ENCODE measurements at regions not wholly inside any gene's neighbourhood (a gene's known extent, or its start where the extent isn't known, plus 50 kb on each side); places are given as distances from the start of the nearest gene placed in this dataset.

DNA sequence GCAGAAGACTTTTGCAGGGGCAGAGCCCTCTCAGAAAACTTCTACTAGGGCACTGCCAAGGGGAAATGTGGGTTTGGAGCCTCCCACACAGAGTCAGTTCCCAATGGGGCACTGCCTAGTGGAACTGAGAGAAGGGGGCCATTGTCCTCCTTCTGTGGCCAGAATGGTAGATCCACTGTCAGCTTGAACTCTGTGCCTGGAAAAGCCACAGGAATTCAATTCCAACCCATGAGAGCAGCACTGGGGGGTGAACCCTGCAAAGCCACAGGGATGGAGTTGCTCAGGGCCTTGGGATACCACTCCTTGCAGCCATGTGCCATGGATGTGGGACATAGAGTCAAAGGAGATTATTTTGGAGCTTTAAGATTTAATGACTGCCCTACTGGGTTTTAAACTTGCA lies 262.2 kb upstream of the SEMA3C start:
- FAIRE-seq (no peak), DNase-seq (ENCODE audit: low spot score) (no peak), ATAC-seq (no peak)
- in situ Hi-C loops (cut with HindIII; ENCODE audit: extremely low pct_ligation_motif_present, low pct_unique_long_range_greater_than_20kb) (no loop called here), intact Hi-C loops (cut with micrococcal nuclease; ENCODE audit: unreplicated experiment) (no loop called here)
- H3K4me2 ChIP-seq (ENCODE audit: low read depth, low read length) = no peak overlapping the region
- no TSS peak for BruUV-seq (replicated peaks)
- peaks cover 11% of the 10 kb centered on the region; the same call in 1 of the 2 replicates for H3K4me1 ChIP-seq (ENCODE audit: insufficient read depth, low read length)
- no peaks in the 10 kb centered on the region; the same call in 1 of the 2 replicates for H3K9me3 ChIP-seq (ENCODE audit: low read length)
- H3K9ac ChIP-seq (ENCODE audit: insufficient read depth, low read depth, low read length) = no peak overlapping the region
- no peaks in the 10 kb centered on the region; a peak in 1 of 5 replicates for H3K27me3 ChIP-seq (ENCODE audit: control insufficient read depth in 1 of 2, insufficient read depth in 2 of 2, low read length in 2 of 2)
- no peak overlapping the region for H3K4me3 ChIP-seq (replicated peaks in 1 of 3; ENCODE audit: insufficient read depth in 1 of 3, low read depth in 2 of 3, low read length in 3 of 3)
- H3K27ac ChIP-seq (ENCODE audit: extremely low read length, insufficient read depth, low read length) = no peak overlapping the region
- H3K79me2 ChIP-seq (ENCODE audit: insufficient read depth, low read length) = no peaks in the 10 kb centered on the region
- H4K20me1 ChIP-seq (ENCODE audit: insufficient read depth, low read length) = no peaks in the 10 kb centered on the region
- no peak for TF ChIP-seq ONECUT2 (CRISPR knock-in tag; IDR thresholded peaks at IDR 0.05)
- no peak for TF ChIP-seq ZNF83 (CRISPR knock-in tag; IDR thresholded peaks at IDR 0.05; ENCODE audit: borderline replicate concordance)
- TF ChIP-seq, protein P1, sequence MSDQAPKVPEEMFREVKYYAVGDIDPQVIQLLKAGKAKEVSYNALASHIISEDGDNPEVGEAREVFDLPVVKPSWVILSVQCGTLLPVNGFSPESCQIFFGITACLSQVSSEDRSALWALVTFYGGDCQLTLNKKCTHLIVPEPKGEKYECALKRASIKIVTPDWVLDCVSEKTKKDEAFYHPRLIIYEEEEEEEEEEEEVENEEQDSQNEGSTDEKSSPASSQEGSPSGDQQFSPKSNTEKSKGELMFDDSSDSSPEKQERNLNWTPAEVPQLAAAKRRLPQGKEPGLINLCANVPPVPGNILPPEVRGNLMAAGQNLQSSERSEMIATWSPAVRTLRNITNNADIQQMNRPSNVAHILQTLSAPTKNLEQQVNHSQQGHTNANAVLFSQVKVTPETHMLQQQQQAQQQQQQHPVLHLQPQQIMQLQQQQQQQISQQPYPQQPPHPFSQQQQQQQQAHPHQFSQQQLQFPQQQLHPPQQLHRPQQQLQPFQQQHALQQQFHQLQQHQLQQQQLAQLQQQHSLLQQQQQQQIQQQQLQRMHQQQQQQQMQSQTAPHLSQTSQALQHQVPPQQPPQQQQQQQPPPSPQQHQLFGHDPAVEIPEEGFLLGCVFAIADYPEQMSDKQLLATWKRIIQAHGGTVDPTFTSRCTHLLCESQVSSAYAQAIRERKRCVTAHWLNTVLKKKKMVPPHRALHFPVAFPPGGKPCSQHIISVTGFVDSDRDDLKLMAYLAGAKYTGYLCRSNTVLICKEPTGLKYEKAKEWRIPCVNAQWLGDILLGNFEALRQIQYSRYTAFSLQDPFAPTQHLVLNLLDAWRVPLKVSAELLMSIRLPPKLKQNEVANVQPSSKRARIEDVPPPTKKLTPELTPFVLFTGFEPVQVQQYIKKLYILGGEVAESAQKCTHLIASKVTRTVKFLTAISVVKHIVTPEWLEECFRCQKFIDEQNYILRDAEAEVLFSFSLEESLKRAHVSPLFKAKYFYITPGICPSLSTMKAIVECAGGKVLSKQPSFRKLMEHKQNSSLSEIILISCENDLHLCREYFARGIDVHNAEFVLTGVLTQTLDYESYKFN (CRISPR knock-in tag; conservative IDR thresholded peaks at IDR 0.05) = no peak
- TF ChIP-seq ZNF224 (CRISPR knock-in tag; IDR thresholded peaks at IDR 0.05) = no peak
- H2AFZ ChIP-seq (ENCODE audit: low read length) = no peak overlapping the region
- POLR2A ChIA-PET = no interaction called here
- CTCF ChIA-PET (ENCODE audit: low intra/inter-chr PET ratio, low total read pairs) = no interaction called here
- no peaks in the 10 kb centered on the region for H3K36me3 ChIP-seq (replicated peaks in 1 of 2; ENCODE audit: control insufficient read depth in 1 of 2, insufficient read depth in 2 of 2, low read length in 2 of 2)

DNA sequence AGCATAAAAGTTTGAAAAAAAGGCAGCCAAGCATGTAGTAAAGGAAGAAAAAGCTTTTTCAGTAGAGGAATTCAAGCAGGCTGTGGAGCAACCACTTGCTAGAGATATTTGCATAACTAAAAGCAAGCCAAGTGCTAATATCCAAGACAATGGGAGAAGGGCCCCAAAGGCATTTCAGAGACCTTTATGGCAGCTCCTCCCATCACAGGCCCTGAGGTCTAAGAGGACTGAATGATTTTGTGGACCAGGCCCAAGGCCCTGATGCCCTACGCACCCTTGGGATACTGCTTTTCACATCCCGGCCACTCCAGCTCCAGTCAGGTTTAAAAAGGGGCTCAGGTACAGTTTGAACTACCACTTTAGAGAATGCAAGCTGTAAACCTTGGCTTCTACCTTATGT lies 261.7 kb upstream of the SEMA3C start:
- ChIA-PET CTCF (ENCODE audit: low intra/inter-chr PET ratio, low total read pairs) (no interaction called here), POLR2A (no interaction called here)
- Histone ChIP-seq H4K20me1 (ENCODE audit: insufficient read depth, low read length) (no peaks in the 10 kb centered on the region), H3K4me3 (replicated peaks in 1 of 3; ENCODE audit: insufficient read depth in 1 of 3, low read depth in 2 of 3, low read length in 3 of 3) (no peak overlapping the region), H3K4me2 (ENCODE audit: low read depth, low read length) (no peak overlapping the region), H2AFZ (ENCODE audit: low read length) (no peak overlapping the region), H3K27ac (ENCODE audit: extremely low read length, insufficient read depth, low read length) (no peak overlapping the region), H3K79me2 (ENCODE audit: insufficient read depth, low read length) (no peaks in the 10 kb centered on the region), H3K4me1 (ENCODE audit: insufficient read depth, low read length) (peaks cover 14% of the 10 kb centered on the region; the same call in 1 of the 2 replicates), H3K9ac (ENCODE audit: insufficient read depth, low read depth, low read length) (no peak overlapping the region), H3K9me3 (ENCODE audit: low read length) (no peaks in the 10 kb centered on the region; the same call in 1 of the 2 replicates), H3K27me3 (ENCODE audit: control insufficient read depth in 1 of 2, insufficient read depth in 2 of 2, low read length in 2 of 2) (no peaks in the 10 kb centered on the region; a peak in 1 of 5 replicates), H3K36me3 (replicated peaks in 1 of 2; ENCODE audit: control insufficient read depth in 1 of 2, insufficient read depth in 2 of 2, low read length in 2 of 2) (no peaks in the 10 kb centered on the region)
- no CpG with 5 or more reads among the region's 2 CpGs for WGBS (ENCODE audit: low lambda C conversion rate)
- BruUV-seq (replicated peaks) = no TSS peak
- DNase-seq (ENCODE audit: low spot score) (no peak), FAIRE-seq (no peak), ATAC-seq (no peak)
- intact Hi-C loops (cut with micrococcal nuclease; ENCODE audit: unreplicated experiment) = no loop called here
- in situ Hi-C loops (cut with HindIII; ENCODE audit: extremely low pct_ligation_motif_present, low pct_unique_long_range_greater_than_20kb) = no loop called here
- TF ChIP-seq MLLT10 (CRISPR knock-in tag; IDR thresholded peaks at IDR 0.05) = no peak
- TF ChIP-seq, protein P2, sequence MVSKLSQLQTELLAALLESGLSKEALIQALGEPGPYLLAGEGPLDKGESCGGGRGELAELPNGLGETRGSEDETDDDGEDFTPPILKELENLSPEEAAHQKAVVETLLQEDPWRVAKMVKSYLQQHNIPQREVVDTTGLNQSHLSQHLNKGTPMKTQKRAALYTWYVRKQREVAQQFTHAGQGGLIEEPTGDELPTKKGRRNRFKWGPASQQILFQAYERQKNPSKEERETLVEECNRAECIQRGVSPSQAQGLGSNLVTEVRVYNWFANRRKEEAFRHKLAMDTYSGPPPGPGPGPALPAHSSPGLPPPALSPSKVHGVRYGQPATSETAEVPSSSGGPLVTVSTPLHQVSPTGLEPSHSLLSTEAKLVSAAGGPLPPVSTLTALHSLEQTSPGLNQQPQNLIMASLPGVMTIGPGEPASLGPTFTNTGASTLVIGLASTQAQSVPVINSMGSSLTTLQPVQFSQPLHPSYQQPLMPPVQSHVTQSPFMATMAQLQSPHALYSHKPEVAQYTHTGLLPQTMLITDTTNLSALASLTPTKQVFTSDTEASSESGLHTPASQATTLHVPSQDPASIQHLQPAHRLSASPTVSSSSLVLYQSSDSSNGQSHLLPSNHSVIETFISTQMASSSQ (IDR thresholded peaks at IDR 0.05; ENCODE audit: low read depth) = no peak
- TF ChIP-seq, protein P2 (CRISPR knock-in tag; IDR thresholded peaks at IDR 0.05; ENCODE audit: borderline replicate concordance) = no peak
- TF ChIP-seq, protein P3, sequence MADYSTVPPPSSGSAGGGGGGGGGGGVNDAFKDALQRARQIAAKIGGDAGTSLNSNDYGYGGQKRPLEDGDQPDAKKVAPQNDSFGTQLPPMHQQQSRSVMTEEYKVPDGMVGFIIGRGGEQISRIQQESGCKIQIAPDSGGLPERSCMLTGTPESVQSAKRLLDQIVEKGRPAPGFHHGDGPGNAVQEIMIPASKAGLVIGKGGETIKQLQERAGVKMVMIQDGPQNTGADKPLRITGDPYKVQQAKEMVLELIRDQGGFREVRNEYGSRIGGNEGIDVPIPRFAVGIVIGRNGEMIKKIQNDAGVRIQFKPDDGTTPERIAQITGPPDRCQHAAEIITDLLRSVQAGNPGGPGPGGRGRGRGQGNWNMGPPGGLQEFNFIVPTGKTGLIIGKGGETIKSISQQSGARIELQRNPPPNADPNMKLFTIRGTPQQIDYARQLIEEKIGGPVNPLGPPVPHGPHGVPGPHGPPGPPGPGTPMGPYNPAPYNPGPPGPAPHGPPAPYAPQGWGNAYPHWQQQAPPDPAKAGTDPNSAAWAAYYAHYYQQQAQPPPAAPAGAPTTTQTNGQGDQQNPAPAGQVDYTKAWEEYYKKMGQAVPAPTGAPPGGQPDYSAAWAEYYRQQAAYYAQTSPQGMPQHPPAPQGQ (CRISPR knock-in tag; IDR thresholded peaks at IDR 0.05; ENCODE audit: borderline replicate concordance) = no peak
- TF ChIP-seq ZBTB42 (CRISPR knock-in tag; IDR thresholded peaks at IDR 0.05) = no peak

All from HepG2 (cell line).